ENCODE measurements at regions not wholly inside any gene's neighbourhood (a gene's known extent, or its start where the extent isn't known, plus 50 kb on each side); places are given as distances from the start of the nearest gene placed in this dataset.
"Not testable (repeated sequence)": the region's sequence is repeated elsewhere in the genome, so short reads cannot be mapped to it uniquely, and the experiment has no call there.

GRCh38 chr14:21874167-21874566, 200.5 kb upstream of the OR4E1 start:
- no peak for DNase-seq

GRCh38 chr14:21868442-21869046, 194.9 kb upstream of the OR4E1 start:
- DNase-seq = peak; percentile 38

GRCh38 chr14:21867541-21867940, 193.9 kb upstream of the OR4E1 start:
- no peak for DNase-seq

- DNase-seq = no peak
These were observed 192.9 kb upstream of the OR4E1 start for GRCh38 chr14:21866479-21866878.

- no peak for DNase-seq
These were observed 189.7 kb upstream of the OR4E1 start for GRCh38 chr14:21863289-21863688.

GRCh38 chr14:21861153-21861552, 187.5 kb upstream of the OR4E1 start:
- DNase-seq = no peak

- no peak for DNase-seq
These were observed 186.6 kb upstream of the OR4E1 start for GRCh38 chr14:21860172-21860571.

- no peak for DNase-seq
These were observed 179.2 kb upstream of the OR4E1 start for GRCh38 chr14:21852775-21853174.

- no peak for DNase-seq
These were observed 178.5 kb upstream of the OR4E1 start for GRCh38 chr14:21852061-21852664.

GRCh38 chr14:21846902-21847301, 173.3 kb upstream of the OR4E1 start:
- not testable (repeated sequence) for DNase-seq

- DNase-seq = no peak
These were observed 172.7 kb upstream of the OR4E1 start for GRCh38 chr14:21846227-21846885.

- DNase-seq = no peak
These were observed 167.1 kb upstream of the OR4E1 start for GRCh38 chr14:21840765-21841164.

GRCh38 chr14:21833836-21834235, 160.2 kb upstream of the OR4E1 start:
- DNase-seq = no peak

- no peak for DNase-seq
These were observed 152.2 kb upstream of the OR4E1 start for GRCh38 chr14:21825845-21826244.

GRCh38 chr14:21825149-21825743, 151.6 kb upstream of the OR4E1 start:
- DNase-seq = no peak

- no peak for DNase-seq
These were observed 148.5 kb upstream of the OR4E1 start for GRCh38 chr14:21822109-21822508.

- DNase-seq = no peak
These were observed 147.0 kb upstream of the OR4E1 start for GRCh38 chr14:21820631-21821030.

GRCh38 chr14:21819891-21820290, 146.3 kb upstream of the OR4E1 start:
- DNase-seq = not testable (repeated sequence)

- not testable (repeated sequence) for DNase-seq
These were observed 143.4 kb upstream of the OR4E1 start for GRCh38 chr14:21817010-21817409.

- no peak for DNase-seq
These were observed 134.4 kb upstream of the OR4E1 start for GRCh38 chr14:21807975-21808374.

- no peak for DNase-seq
These were observed 131.4 kb upstream of the OR4E1 start for GRCh38 chr14:21804981-21805380.

- no peak for DNase-seq
These were observed 128.8 kb upstream of the OR4E1 start for GRCh38 chr14:21802441-21802840.

- no peak for DNase-seq
These were observed 123.3 kb upstream of the OR4E1 start for GRCh38 chr14:21796916-21797315.

GRCh38 chr14:21795456-21795855, 121.8 kb upstream of the OR4E1 start:
- no peak for DNase-seq
